Stomach (tissue), 8 donors: ENCODE measurements at regions not wholly inside any gene's neighbourhood (a gene's known extent, or its start where the extent isn't known, plus 50 kb on each side); places are given as distances from the start of the nearest gene placed in this dataset.

Experiments
- DNase-seq, 2 donors: peaks; one replicate each; pipeline versions ENCODE4 v3.0.0 to v3.0.0-alpha.2; 2013 to 2019
- H3K27ac ChIP-seq, 5 donors: fragments of 200-600 bp in 4 of 5; sonication (generic) in 4 of 5; one replicate each; pipeline ENCODE4 v1.5.1; 2013 to 2019; ENCODE audit warnings: mild to moderate bottlenecking in 1 of 5, moderate library complexity in 1 of 5
- H3K27me3 ChIP-seq, 3 donors: fragments of 200-600 bp; sonication (generic); one replicate each; pipeline ENCODE4 v1.5.1; 2017 to 2019; ENCODE audit warnings: mixed run types in 1 of 3
- H3K36me3 ChIP-seq, 4 donors: fragments of 200-600 bp; sonication (generic); 1 replicate in 3 of 4; 2 replicates in 1 of 4; pipeline ENCODE4 v1.5.1; 2016 to 2019
- H3K4me1 ChIP-seq, 4 donors: fragments of 200-600 bp; sonication (generic); one replicate each; pipeline ENCODE4 v1.5.1; 2016 to 2019
- H3K4me3 ChIP-seq, 4 donors: fragments of 200-600 bp; sonication (generic) in 3 of 4; one replicate each; pipeline ENCODE4 v1.5.1; 2016 to 2019; ENCODE audit warnings: mild to moderate bottlenecking in 1 of 4
- H3K9me3 ChIP-seq, 4 donors: fragments of 200-600 bp; sonication (generic); one replicate each; pipeline ENCODE4 v1.5.1; 2016 to 2019
- CTCF ChIP-seq, 7 experiments: fragments of 450-650 bp in 4 of 7; fragments of 200-600 bp in 3 of 7; sonication (generic) in 3 of 7; IDR thresholded peaks; one replicate each; pipeline ENCODE4 v1.5.1; 2016 to 2019; ENCODE audit warnings: antibody characterized with exemption in 7 of 7, control low read depth in 2 of 7, mild to moderate bottlenecking in 1 of 7
- EP300 ChIP-seq: sonication (generic); formaldehyde crosslinking; IDR thresholded peaks from one replicate; pipeline ENCODE4 v1.6.1; 2017; ENCODE audit warnings: antibody characterized with exemption
- POLR2A ChIP-seq, 4 donors: fragments of 450-650 bp; IDR thresholded peaks; one replicate each; pipeline ENCODE4 v1.6.1; 2016; ENCODE audit warnings: antibody characterized with exemption in 4 of 4, control low read depth in 2 of 4, mild to moderate bottlenecking in 1 of 4, moderate library complexity in 1 of 4
- POLR2AphosphoS5 ChIP-seq, 3 donors: sonication (generic); formaldehyde crosslinking; IDR thresholded peaks; one replicate each; pipeline ENCODE4 v1.6.1; 2016; ENCODE audit warnings: antibody characterized with exemption in 3 of 3
- WGBS, 5 donors: extraction: QIAGEN DNeasy Blood & Tissue Kit in 3 of 5; methylation state at CpG; one replicate each; pipeline versions ENCODE4 v1.1.5 to v1.1.7; 2013 to 2018; 5-methylcytosine and 5-hydroxymethylcytosine counted together
- intact Hi-C: fragments of 100-400 bp; cut with DNase I; formaldehyde crosslinking; loops from one replicate; pipeline ENCODE4 v1.15.1; 2023; ENCODE audit warnings: low total_unique reads
- donor health status: healthy with polysubstance abuse.
- donor health status: Bipolar disorder and iron deficiency.
- donor health status: healthy.

GRCh38 chr2:191582355-191582754 lies 95.6 kb upstream of the NABP1 start:
- Histone ChIP-seq H3K27ac (no peak overlapping the region), H3K4me1 (no peaks in the 10 kb centered on the region), H3K4me3 (no peak overlapping the region), H3K27me3 (no peaks in the 10 kb centered on the region), H3K36me3 (no peaks in the 10 kb centered on the region), H3K9me3 (no peaks in the 10 kb centered on the region)
- intact Hi-C loops: no loop called here
- no peak for TF ChIP-seq CTCF (IDR thresholded peaks at IDR 0.05)
- no peak for TF ChIP-seq POLR2A (IDR thresholded peaks at IDR 0.05)
- TF ChIP-seq EP300: no peak
- no peak for TF ChIP-seq POLR2AphosphoS5 (IDR thresholded peaks at IDR 0.05)
- no peak for DNase-seq

GRCh38 chr2:191591025-191591424 lies 86.9 kb upstream of the NABP1 start:
- no peaks in the 10 kb centered on the region for H3K27me3 ChIP-seq
- no peaks in the 10 kb centered on the region for H3K36me3 ChIP-seq
- H3K4me3 ChIP-seq: no peak overlapping the region
- 89 to 95% (median 92%) methylated on average over 6 of the region's 6 CpGs for WGBS, 5 donors
- H3K4me1 ChIP-seq: no peaks in the 10 kb centered on the region
- TF ChIP-seq POLR2A (IDR thresholded peaks at IDR 0.05) (no peak), POLR2AphosphoS5 (IDR thresholded peaks at IDR 0.05) (no peak), EP300 (no peak), CTCF (IDR thresholded peaks at IDR 0.05) (no peak)
- intact Hi-C loops: no loop called here
- no peak overlapping the region for H3K27ac ChIP-seq
- no peak for DNase-seq
- H3K9me3 ChIP-seq: no peaks in the 10 kb centered on the region

GRCh38 chr2:191593622-191594385 lies 84.1 kb upstream of the NABP1 start:
- DNase-seq: no peak
- no peaks in the 10 kb centered on the region for H3K36me3 ChIP-seq
- WGBS, 5 donors: 69 to 82% (median 71%) methylated on average over 5 of the region's 5 CpGs
- no peak overlapping the region for H3K4me3 ChIP-seq
- H3K4me1 ChIP-seq: no peaks in the 10 kb centered on the region
- TF ChIP-seq EP300: no peak
- no peak for TF ChIP-seq CTCF (IDR thresholded peaks at IDR 0.05)
- TF ChIP-seq POLR2AphosphoS5 (IDR thresholded peaks at IDR 0.05): no peak
- no peak for TF ChIP-seq POLR2A (IDR thresholded peaks at IDR 0.05)
- no peaks in the 10 kb centered on the region for H3K9me3 ChIP-seq
- intact Hi-C loops: no loop called here
- no peaks in the 10 kb centered on the region for H3K27me3 ChIP-seq
- no peak overlapping the region for H3K27ac ChIP-seq

- no peak for TF ChIP-seq POLR2AphosphoS5 (IDR thresholded peaks at IDR 0.05)
- no peak for TF ChIP-seq EP300
- no peak for TF ChIP-seq POLR2A (IDR thresholded peaks at IDR 0.05)
- TF ChIP-seq CTCF (IDR thresholded peaks at IDR 0.05): no peak
- Histone ChIP-seq H3K9me3 (no peaks in the 10 kb centered on the region), H3K4me3 (no peak overlapping the region), H3K36me3 (no peaks in the 10 kb centered on the region), H3K27ac (no peak overlapping the region), H3K4me1 (no peaks in the 10 kb centered on the region), H3K27me3 (no peaks in the 10 kb centered on the region)
- no peak for DNase-seq
- intact Hi-C loops: no loop called here
- WGBS, 5 donors: 70 to 79% (median 73%) methylated on average over 9 of the region's 9 CpGs
Observed at GRCh38 chr2:191597186-191597751, 80.7 kb upstream of the NABP1 start.
